HT1080 (cell line): ENCODE measurements at regions not wholly inside any gene's neighbourhood (a gene's known extent, or its start where the extent isn't known, plus 50 kb on each side); places are given as distances from the start of the nearest gene placed in this dataset.
"Not testable (repeated sequence)": the region's sequence is repeated elsewhere in the genome, so short reads cannot be mapped to it uniquely, and the experiment has no call there.

Experiments used
- DNase-seq: peaks from one replicate; pipeline ENCODE4 v3.0.0-alpha.2; 2015; ENCODE audit warnings: low read depth

DNA sequence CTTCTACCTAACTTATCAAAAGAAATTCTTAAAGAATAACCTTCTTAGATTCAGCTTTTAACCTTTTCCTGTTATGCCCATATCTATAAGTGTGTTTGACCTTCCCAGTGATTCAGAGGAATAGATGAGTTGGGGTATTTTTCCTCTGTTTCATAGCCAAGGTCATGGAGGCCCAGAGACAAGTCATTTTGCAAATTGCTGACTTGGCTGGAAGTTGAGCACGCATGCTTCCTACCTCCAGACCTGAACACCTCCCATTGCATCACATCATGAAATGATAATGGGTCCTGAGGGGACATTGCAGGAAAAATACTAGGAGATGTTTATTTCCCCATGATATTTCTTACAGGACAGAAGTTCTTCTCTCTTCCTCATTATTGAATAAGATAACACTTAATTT lies 158.6 kb upstream of the LMCD1 start:
- DNase-seq = no peak

- no peak for DNase-seq
Measured at GRCh38 chr3:8345398-8345797, 156.2 kb upstream of the LMCD1 start.

- no peak for DNase-seq
Measured at GRCh38 chr3:8348076-8348475, 153.5 kb upstream of the LMCD1 start.

- no peak for DNase-seq
Measured at GRCh38 chr3:8352475-8352874, 149.1 kb upstream of the LMCD1 start.

- DNase-seq = no peak
Measured at GRCh38 chr3:8353364-8353763, 148.3 kb upstream of the LMCD1 start.

- no peak for DNase-seq
Measured at GRCh38 chr3:8355346-8355745, 146.3 kb upstream of the LMCD1 start.

GRCh38 chr3:8356066-8356465 lies 145.6 kb upstream of the LMCD1 start:
- DNase-seq = not testable (repeated sequence)

DNA sequence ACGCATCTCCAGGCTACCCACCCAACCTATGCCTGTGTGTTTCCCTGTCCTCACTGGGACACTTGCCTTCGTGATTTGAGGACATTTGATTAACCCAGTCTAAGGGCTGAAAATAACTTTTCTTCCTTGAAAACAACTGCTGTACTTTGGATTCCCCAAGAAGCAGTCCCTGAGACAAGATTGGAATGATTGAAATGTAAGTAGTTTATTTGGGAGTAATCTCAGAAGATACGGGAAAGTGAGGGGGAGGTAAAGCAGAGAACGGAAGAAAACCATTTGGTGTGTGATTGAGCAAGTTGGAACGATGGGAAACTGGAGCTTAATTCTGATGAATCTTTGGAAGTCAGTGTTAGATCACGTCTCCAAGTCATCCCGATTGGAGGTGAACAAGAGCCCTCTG lies 143.8 kb upstream of the LMCD1 start:
- DNase-seq = no peak

DNA sequence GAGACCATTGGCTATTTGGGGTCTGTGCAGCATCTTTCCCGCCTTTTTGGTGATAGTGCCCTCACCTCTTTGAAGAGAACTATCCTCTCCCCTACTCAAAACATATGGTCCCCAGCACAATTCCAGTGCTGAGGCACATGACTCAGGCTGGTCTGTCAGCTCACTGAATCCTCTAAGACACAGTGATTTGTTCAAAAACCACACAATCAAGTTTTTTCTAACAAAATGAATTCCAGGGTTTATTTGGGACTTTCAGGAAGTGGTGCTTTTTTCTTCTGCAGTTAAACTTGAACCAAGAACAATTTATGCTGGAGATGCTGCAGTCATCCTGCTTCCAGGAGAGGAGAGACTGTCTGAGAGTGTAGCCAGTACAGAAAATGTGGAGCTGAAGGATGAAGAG lies 142.5 kb upstream of the LMCD1 start:
- no peak for DNase-seq

DNA sequence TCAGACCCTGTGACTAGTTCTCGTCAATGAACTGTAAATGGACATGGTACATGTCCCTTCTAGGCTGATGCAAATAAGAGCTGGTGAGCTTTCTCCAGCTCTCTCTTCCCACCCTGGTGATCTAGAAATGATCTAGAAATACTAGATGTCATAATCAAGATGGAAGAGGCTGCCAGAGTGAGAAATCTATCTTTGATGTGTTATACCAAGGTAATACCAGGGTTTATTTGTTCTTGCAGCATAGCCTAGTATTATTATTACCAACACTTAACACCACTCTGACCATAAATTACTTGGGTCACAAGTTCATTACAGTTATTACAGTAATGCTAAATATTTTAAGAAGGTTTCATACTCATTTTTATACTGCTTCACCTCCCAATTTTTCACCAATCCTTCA lies 138.4 kb upstream of the LMCD1 start:
- no peak for DNase-seq

GRCh38 chr3:8365541-8365940 lies 136.1 kb upstream of the LMCD1 start:
- DNase-seq = no peak

DNA sequence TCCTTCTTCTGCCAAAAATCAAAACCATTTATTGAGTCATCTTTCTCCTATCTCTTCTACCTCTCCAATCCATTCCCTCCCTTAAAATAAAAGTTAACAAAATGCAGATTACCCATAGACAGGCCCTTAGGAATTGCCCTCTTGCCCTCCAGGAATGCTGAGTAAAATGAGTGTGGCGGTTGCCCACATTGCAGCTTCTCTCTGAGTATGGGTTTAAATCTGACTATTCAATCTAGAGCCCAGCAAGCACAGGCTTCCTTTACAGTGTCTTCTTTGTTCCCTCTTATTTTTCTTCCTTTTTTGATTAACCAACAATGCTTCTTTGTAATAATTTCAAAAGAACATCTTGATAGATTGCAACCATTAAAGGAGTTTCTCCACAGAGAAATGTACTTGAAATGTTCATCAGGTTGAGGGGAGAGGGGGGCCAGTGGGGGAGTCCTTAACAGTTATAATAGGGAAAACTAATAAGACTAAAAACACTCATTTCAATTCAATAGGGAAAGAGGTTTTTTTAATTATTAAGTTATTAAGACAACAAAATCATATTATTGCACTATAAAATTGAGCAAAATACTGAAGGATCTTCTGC lies 135.3 kb upstream of the LMCD1 start:
- DNase-seq = no peak

- DNase-seq = no peak
Measured at GRCh38 chr3:8368598-8368997, 133.0 kb upstream of the LMCD1 start.

GRCh38 chr3:8369638-8370037 lies 132.0 kb upstream of the LMCD1 start:
- DNase-seq = no peak

DNA sequence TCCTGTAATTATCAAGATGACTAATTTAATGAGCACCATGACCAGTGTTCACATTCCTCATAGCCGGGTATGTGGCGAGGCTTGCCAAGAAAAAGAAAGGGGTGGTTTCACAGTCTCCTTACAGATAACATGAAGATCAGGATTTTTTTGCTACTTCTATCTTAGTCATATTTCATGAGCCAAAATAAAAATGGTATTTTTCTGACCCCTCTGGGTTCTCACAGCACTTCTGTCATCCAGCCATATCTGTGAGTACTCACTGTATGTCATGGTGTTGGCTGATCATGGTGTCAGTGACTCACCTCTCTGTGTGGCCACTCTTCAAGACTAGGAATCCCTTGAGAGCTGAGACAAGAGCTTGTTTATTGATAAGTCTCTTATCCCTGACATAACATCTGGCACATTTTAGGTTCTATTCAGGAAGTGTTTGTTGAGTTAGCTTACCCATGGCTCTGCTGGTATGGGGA lies 130.5 kb upstream of the LMCD1 start:
- peak; percentile 67 for DNase-seq

DNA sequence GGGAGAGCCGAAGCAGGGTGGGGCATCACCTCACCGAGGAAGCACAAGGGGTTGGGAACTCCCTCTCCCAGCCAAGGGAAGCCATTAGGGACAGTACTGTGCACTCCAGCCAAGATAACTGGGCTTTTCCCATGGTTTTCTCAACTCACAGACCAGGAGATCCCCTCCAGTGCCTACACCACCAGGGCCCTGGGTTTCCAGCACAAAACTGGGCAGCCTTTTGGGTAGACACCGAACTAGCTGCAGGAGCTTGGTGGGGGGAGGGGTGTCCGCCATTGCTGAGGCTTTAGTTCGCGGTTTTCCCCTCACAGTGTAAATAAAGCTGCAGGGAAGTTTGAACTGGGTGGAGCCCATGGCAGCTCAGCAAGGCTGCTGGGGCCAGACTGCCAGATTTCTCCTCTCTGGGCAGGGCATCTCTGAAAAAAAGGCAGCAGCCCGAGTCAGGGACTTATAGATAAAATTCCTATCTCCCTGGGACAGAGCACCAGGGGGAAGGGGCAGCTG lies 129.6 kb upstream of the LMCD1 start:
- no peak for DNase-seq

DNA sequence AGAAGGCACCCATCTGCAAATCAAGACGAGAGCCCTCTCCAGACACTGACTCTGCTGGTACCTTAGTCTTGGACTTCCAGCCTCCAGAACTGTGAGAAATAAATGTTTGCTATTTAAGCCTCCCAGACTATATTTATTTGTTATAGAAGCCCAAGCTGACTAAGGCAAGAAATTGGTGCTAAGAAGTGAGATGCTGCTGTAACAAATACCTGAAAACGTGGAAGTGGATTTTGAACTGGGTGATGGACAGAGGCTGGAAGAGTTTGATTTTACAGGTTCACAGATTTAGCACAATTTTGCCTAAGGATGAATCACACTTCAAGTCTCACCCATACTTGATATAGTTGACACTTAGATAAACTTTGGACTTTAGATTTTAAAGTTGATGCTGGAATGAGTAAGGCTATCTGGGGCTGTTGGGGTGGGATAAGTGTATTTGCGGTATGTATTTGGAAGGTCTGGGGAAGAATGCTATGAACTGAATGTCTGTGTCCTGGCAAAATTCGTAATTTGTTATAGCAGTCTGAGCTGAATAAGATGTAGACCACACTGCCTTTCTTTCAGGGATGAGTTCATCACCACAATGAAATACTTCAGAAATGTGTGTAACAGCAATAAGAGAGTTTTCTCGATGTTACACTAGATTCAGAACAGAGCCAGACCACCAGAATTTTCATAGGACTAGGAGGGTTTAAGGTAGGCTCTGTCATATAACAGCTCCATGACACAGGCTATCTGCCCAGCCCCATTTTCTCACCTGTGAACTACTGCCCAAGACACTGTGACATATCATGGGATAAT lies 120.5 kb upstream of the LMCD1 start:
- no peak for DNase-seq

DNA sequence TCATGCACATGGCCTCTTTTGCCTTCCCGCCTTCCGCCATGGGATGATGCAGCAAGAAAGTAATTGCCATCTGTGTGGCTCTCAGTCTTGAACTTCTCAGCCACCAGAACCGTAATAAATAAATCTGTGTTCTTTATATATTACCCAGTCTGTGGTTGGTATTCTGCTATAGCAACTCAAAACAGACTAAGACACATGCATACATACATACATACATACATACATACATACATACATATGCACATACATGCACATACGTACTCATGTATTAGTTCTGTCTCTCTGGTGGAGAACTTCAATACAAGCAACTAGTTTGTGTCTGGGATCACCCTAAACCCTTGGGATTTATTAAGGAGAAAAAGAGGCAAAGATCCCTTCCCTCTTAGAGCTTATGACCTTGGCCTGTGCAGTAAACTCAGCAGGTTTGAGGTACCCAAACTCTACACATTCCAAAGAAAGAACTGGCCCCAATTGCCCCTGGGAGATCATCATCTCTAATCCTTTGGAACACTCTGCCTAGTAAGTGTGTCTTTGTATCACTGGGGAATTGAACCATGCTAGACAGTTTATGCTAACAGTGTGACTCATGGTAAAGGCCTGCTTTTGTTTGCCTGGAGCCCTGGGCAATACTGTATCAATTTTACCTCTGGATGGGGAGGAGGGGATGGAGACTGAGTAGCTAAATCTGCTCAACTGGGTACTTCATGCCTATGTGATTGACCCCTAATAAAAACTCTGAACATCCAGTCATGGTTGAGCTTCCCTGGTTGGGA lies 115.6 kb upstream of the LMCD1 start:
- DNase-seq = peak; percentile 14

DNA sequence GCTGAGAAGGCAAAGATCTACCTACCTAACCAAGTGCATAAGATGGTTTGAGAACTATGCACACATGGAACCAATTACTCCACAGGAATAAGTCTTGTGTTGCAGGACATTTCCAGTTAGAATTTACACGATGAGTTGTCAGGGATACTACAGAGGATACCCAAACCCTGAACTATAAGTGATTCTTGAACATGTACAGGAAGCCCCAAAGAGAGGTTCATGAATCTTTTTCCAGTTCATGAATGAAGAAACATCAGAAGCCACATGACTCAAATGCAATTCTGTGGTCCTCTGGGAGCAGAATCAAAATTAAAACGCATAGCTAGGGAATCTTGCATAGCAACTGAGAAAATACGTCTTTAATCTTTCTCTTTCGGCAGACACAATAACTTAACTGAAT lies 114.1 kb upstream of the LMCD1 start:
- DNase-seq = no peak

DNA sequence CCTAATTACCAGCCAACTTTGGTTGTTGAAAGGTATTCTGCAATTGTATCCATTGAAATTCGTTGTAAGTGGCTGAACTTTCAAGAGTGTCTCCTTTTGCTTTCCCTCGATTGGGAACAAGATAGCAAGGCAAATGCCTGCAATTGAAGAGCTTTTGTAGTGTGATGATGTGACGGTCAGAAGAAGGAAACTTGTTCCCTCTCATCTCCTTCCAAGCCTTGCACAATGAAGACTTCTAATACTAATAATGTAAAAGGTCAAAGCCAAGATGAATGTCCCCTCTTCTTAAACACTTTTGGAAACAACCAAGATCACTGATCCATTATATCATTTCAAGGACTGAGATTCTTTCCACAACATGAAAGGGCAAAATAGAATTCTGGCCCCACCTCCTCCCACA lies 101.9 kb upstream of the LMCD1 start:
- no peak for DNase-seq

GRCh38 chr3:8400911-8401310 lies 100.7 kb upstream of the LMCD1 start:
- DNase-seq = no peak

GRCh38 chr3:8403996-8404395 lies 97.6 kb upstream of the LMCD1 start:
- no peak for DNase-seq
